SIG-M5 treated with dmso at 0.1 percent for 504 hours (cell line): ENCODE measurements at regions not wholly inside any gene's neighbourhood (a gene's known extent, or its start where the extent isn't known, plus 50 kb on each side); places are given as distances from the start of the nearest gene placed in this dataset.

Experiments used
- DNase-seq: peaks from one replicate; lab custom pipeline; 2025; ENCODE audit not compliant: unreplicated experiment; lab: John Stamatoyannopoulos, UW

DNA sequence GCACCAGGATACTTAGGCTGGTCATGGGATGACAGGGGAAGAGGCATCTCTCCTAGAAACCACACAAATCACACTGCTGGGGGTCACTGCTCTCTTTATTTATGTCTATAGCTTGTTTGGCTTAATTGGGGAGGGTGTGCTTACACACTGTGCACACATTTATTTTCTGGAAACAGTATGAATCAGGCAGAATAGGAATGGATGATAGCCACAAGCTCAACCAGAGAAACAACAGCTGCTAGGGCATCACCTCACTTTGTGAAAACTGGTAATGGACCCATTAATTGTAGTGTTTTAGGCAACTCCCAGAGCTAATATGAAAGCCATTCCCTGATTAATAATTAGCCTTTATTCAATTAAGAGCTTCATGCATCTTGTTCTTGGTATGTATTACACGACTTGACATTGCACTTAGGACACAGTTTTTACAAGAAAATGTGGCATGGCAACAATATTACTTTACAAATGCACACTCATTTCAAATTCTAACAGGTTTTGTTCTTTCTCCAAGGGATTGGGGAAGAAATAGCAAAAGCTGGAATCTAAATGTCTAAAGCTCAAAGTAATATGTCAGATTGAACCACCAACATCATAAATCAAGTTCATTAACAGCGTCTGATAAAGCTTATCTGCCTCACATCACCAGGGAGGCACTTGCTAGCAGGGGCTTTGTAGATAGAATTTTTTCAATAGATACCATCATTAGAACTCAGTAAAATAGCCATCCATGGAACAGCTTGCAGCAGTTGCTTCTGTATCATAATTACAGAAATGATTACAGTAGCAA, 361.9 kb upstream of the FSHR start:
- no peak for DNase-seq

DNA sequence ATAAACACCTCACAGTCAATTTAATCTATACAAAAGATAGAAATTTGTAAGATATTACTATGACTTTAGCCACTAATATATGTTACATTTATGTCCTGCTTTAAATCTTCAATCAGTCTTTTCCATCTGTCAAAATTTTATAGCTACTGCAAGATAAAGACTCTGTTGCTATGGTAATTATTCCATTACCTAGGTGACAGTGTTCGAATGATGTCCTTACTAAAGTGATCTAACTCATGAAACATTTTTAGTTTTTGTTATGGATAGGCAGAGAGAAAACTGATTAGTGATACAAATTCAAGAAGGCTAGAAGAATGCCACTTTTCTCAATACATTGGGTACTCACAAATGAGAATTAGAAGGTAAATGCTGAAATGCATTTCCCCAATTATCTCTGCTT, 359.9 kb upstream of the FSHR start:
- DNase-seq = no peak

DNA sequence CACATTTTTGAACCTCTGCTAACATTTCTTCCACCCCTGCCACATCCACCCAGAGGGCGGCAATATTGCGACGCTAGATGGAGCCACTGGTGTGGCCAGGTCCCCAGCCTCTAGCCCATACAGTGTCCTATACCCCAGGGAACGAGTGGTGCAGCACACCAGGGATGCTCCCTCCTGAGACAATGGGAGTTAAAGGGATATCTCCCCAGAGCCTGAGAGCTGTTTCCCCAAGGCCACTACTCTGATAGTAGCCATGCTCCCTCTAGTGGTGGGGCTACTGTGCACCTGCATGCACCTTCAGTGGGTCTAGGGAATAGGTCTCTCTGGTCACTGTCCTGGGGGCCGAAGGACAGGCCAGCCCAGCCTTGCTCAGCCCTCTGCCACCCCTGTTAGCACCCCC, 336.4 kb upstream of the FSHR start:
- DNase-seq = peak; percentile 31

DNA sequence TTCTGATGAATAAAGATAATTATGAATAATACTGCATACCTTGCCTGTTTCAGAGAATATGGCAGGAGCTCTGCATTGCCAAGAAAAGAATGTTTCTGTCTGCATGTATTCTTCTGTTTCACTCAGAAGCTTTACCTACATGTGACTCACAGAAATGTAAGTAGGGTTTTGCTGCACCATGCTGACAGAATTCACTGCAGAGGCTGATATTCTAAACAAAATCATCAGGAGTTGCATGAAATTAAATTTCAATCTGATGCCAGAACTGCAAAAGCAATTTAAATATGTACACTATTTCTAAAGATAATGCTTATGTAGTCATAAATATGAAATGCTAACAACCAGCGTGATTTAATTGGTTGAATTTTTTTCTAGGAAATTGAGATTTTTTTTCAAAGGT, 332.8 kb upstream of the FSHR start:
- no peak for DNase-seq

DNA sequence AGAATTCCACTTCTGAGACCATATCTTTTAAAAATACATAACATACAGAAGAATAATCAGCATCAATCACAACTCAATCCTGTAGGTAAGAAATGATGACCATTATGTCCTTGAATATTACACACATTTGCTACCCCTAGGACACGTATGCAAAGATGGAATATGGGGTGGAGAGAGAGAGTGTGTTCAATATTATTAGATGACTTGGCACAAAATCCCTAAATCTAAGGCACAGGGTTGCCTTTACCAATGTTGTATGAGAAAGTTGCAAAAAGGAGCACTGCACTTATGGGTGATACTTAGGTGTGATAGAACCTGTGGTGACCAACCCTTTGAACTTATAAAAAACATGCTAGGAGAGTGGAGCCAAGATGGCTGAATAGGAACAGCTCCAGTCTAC, 326.2 kb upstream of the FSHR start:
- DNase-seq = no peak

DNA sequence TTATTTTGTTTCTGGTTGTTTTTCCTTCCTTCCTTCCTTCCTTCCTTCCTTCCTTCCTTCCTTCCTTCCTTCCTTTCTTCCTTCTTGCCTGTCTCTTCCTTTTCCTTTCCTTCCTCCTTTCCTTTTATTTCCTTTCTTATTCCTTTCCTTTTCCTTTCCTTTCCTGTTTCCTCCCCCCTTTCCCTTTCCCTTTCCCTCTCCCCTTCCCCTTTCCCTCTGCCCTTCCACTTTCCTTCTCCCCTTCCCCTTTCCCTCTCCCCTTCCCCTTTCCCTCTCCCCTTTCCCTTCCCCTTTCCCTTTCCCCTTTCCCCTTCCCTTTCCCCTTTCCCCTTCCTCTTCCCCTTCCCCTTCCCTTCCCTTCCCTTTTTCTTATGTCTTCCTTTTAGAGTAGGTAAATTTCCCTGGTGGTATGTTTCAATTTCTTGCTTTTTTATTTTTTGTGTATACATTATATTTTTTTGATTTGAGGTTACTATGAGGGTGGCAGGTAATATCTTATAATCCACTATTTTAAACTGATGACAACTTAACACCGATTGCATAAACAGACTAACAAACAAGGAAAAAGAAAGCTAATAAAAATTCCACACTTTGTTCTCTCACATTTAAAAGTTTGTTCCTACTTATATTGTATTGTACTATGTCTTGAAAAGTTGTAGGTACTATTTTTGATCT, 311.0 kb upstream of the FSHR start:
- no peak for DNase-seq

DNA sequence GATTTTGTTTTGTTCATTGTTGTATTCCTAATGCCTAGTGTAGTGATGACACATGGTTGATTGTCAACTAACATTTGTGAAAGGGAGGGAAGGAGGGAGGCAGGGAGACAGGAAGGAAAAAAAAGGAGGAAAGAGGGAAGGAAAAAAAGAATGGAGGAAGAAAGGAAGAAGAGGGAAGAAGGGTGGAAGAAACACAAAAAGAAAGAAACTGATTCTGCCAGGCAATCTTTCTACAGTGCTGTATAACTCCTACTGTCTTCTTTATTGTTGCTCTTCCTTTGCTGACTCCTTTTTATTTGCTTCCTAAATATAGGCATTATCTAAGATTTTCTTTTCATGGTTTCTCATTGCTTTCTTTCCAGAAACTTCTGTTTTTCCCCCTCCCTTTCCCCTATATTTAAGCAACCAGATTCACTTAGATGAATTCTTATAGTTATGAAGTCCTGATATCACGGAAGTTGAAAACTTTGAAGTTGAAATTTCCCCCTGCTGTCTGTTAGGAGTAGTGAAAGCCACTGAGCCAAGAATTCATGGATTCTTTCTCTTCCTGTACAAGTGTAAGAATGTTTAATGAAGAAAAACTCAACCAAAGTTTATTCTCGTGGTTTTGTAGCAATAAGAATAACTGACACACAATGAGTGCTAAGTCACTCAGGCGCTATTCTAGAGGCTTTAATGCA, 305.1 kb upstream of the FSHR start:
- DNase-seq = no peak

DNA sequence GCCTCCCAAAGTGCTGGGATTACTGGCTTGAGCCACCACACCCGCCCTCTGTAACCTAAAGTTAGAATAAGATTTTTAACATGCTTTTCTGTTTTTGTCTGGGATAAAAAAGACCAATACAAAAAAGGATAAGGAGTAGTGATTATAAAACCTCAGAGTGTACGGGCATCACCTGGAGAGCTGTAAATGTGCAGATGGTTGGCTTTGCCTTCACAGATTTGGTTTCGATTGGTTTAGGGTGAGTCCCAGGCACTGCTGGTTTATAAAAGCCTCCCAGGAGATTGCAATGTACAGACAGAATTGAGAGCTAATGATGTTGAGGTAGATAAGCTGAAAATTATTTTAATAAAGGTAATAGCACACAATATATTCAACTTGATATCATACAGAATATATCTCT, 289.7 kb upstream of the FSHR start:
- DNase-seq = no peak

DNA sequence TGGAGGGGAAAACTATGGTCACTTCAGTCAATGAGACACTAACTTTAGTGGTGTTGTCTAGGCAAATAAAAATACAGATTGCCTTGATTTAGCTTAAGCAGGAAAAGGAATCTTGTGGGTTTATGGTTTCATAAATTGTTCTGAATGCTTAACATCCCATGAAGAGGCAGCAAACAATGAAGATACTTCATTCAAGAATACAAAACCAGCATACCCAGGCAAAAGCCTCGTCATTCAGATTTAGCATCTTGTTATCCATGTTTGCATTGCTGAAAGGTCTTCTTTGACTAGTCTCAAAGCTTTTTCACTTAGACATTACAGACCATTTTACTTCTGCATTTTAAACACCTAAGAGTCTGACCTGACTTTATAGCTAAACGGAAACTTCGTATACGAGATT, 272.7 kb upstream of the FSHR start:
- DNase-seq = no peak

DNA sequence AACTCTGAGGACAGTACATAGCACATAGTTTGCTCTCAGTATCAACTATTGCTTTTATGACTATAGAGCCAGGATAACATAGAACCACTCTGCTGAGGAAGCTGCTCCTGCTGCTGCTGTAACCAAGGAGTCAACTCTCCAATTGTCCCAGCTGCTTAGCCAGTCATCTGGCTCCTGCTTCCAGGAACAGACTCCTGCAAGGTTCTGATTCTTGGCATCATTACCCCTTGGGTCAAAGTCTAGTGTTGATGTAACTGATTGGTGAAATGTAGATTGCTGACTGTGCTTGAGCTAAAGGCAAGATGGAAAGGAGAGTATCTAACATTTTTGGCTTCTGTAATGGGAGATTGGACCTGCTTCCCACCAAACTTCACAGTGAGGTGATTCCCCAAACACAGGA, 261.9 kb upstream of the FSHR start:
- no peak for DNase-seq

DNA sequence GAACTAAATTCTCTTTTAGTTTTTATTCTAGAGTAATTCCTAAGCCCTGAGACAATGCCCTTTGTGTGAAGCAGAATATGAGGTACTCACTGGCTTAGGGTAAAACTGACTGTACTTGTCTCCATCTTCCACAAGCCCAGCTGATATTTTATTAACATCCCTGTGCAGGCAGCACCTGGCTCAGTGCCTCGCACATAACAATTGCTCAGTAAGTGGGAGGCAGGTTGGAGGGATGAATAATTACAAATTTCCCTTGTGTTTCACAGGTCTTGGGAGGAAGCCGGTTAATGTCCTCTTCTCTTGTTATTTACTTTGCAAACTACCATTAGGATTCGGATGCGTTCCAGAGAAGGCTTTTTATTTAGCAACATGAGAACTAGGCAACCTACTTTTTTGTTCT, 249.8 kb upstream of the FSHR start:
- no peak for DNase-seq

DNA sequence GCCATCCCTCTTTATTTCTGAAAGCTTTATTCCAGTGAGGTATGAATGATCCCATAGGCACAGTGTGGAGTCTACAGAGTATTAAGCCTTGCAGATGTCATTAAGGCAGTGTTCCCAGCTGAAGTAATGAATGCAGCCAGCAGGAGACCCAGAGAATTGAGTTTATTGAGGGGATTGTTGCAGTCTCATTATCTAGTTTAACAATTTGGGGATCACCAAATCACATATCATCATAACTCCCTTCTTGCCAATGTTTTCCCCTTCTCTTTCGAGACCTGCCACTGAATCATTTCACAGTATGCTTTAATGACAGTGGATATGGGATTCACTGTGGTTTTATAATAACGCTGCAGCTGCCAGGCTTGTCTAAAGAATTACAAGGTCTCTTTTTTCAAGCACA, 249.3 kb upstream of the FSHR start:
- DNase-seq = no peak

DNA sequence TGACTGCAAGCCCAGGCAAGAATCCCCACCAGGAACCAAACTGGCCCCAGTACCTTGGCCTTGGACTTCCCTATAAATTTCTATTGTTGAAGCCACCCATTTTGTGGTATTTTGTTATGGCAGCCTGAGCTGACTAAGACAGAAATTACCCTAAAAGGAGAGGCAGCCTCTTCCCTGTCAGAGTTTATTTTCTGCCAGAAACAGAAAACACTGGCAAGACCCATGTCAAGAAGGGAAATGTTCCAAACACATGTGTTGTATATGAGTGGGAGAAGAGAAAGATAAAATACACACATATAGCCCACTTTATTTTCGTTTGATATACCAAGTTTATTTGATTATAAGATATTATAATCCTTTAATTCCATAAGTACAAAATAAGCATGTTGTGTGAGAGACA, 225.1 kb upstream of the FSHR start:
- no peak for DNase-seq

DNA sequence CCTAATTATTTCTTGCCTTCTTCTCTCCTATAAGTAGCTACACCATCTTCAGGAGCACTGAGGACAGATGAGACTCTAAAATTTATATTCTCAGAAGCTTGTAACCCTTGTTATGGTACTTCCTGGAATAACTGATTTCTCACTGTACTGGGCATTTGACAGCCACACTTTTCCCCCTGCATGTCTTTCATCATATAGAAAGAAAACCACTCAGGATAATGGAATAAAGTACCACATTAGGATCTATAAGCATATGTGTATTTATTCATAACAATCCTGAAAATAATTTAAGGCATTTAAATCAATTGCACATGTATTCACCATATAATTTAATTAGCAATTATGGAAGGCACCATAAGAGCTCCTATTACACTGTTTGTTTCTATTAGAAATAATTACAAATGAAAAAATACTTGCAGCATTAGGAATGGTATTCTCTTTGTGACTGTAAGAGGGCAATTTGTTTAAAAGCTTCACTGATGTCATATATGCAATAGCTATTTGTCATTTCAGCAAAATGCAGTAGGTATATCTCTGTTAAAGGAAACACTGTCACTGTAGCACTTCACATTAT, 216.9 kb upstream of the FSHR start:
- no peak for DNase-seq

DNA sequence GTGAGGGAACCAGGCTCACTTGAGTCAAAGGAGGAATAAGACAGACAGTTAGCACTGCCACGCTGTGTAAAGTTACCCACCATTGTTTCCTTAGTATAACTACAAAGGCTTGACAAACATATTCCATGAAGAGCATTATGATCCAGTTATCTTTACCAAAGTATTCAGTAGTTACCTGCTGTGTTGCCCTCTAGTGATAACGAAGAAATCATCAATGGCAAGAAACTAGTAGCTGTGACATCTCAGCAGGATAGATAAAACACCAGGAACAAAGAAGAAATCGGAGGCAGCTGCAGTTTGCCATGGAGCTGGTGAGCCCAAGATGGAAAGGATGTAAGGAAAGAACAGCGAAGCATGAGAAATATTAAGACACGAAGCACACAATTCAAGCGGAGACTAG, 215.3 kb upstream of the FSHR start:
- no peak for DNase-seq

DNA sequence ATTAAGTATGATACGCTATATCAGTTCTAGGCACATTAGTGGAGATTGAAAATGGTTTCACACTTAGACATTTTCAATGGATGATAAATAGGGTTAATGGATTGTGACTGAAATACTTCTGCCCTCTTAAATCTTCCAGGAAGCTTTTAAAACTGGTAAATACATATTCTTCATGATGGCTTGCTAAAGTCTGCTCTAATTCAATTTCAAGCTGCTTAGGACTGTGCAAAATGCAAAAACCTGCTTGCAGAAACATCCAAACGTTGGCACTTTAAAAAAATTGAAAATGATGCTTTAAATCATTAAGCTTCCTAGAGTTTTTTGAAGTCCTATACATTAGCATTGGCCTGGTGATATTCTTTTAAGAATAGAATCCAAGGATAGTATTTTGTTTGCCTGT, 214.8 kb upstream of the FSHR start:
- no peak for DNase-seq

DNA sequence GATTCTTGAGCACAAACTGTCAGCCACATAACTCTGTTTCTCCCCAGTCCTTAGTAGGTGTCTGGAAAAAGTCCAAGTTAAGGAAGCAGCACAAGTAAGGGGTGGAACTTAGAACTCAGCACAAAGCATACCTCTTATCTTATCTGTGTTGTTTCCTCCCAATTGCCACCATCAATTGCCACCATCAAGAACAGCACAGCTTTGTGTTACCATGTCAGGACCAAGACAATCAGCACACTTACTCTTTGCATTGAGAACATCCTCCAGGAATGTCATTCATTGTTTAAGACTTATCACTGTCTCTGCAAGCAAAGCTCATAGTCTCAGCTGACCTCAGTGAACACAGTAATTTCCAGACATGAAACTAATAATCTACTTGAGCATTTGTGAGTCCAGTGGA, 212.7 kb upstream of the FSHR start:
- DNase-seq = no peak

DNA sequence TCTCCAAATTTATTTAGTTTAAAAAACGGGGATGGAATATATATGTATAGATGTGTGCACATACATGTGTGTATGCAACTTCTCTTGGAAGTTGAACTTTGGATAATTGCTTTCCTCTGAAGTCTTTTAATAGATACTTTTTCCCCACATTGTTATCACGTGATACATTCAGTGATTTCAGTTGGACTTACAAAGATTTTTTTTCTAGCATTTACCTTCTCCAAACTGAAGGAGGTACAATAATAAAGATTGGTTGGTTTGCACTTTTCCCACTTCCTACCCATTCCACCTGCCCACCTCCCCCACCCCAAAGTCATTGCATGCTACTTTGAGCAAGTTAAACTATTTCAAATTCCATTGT, 206.1 kb upstream of the FSHR start:
- DNase-seq = no peak

DNA sequence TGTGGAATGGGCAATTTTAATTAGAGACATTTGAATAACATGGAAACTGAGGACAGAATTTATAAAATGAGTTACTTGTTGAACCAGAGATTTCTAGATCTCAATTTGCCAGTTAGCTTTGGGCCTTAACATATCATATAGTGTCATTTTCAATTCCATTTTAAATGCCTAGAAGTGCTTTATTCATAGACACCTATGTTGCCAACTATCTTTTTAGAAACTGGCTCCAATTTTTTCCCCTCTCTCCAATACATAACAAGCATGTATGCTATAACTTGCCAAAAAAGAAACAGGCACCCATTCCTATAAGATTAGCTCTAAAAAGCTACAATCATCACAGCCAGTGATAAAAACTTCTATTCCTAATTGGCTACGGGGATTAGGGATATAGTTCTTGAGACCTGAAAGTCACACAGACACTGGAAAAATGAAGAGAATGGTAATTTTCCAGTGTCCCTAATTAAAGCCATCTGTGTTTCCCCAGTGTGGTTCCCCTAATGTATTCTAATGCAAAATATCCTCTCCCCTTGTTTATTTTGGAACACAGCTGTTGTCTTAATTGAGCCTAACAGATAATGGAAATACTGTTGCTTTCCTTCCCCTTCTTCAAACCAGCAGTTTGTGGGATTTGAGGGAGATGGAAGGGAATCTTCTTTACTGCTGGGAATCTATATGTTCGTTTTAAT, 205.5 kb upstream of the FSHR start:
- DNase-seq = no peak

DNA sequence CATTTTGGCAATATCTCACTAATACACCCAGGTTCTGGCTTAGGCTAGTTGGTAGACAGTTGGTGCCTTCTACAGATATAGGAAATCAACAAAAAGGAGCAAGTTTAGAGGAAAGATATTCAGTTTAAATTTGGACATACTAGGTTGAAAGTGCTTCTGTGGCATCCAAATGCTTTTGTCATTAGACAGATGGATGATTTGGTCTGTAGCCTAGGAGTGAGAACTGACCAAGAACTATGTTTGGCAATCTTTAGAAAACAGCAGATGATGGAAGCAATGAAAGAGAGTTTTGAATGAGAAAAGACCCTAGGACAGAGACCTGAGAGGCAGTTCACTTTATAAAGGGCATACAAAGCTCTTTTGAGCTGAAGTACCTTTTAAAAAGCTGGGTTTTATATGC, 201.3 kb upstream of the FSHR start:
- no peak for DNase-seq

DNA sequence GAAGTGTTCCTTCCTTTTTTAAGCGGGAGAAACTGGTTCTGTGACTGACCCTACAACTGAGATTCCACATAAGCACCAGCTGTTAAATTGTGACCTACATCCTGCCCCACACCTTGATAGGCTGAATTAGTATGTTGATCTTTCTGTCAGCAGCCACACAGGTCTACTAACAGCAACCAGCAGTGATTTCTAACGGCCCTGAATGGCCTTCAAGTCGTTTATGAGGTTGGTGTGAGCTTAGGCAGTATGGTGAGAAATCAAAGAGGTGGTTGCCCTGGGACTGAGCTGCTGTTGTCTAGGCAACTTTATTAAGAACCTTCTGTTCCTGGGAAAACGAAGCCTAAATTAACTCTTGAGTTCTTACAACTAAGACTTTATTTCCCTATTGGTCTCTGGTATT, 197.2 kb upstream of the FSHR start:
- no peak for DNase-seq

DNA sequence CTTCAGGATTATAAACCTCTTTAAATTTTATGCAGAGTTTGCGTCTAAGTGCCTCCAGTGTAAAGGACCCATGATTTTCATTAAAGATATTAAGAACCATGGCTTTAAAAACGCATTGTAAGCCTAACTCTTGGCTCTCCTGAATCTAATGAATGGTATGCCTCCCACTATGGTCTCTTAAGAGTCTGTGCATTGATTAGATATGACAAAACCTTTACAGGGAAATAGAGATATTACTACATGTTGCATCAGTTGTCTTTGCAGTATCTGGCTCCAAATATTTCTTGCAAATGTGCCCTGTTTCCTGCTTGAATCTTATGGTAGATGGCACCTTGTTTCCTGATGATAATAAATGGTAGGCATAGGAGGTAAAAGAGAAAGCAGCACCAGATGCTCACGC, 189.3 kb upstream of the FSHR start:
- DNase-seq = no peak
